NB4 (cell line): ENCODE measurements at regions not wholly inside any gene's neighbourhood (a gene's known extent, or its start where the extent isn't known, plus 50 kb on each side); places are given as distances from the start of the nearest gene placed in this dataset.

Experiments
- CTCF ChIP-seq: IDR thresholded peaks from one replicate; pipeline ENCODE4 v1.5.1; 2012; ENCODE audit warnings: low read depth, low read length
- MAX ChIP-seq: IDR thresholded peaks from 2 replicates; pipeline ENCODE4 v1.6.1; 2011; ENCODE audit warnings: low read depth, low read length
- MYC ChIP-seq: IDR thresholded peaks from 2 replicates; pipeline ENCODE4 v1.6.1; 2011; ENCODE audit warnings: low read depth, low read length
- POLR2A ChIP-seq: IDR thresholded peaks from 2 replicates; pipeline ENCODE4 v1.6.1; 2011; ENCODE audit warnings: mild to moderate bottlenecking; ENCODE audit not compliant: insufficient read length; ENCODE audit errors: extremely low read depth

GRCh38 chr2:76288146-76288545 is 577.4 kb upstream of the GCFC2 start:
- TF ChIP-seq CTCF (no peak), POLR2A (no peak), MYC (no peak), MAX (no peak)
